Fibroblast of skin of back (primary cell): ENCODE measurements at regions not wholly inside any gene's neighbourhood (a gene's known extent, or its start where the extent isn't known, plus 50 kb on each side); places are given as distances from the start of the nearest gene placed in this dataset.
"Not testable (repeated sequence)": the region's sequence is repeated elsewhere in the genome, so short reads cannot be mapped to it uniquely, and the experiment has no call there.

ENCODE experiments used
- DNase-seq: peaks from one replicate; pipeline ENCODE4 v3.0.0-alpha.2; 2013

DNA sequence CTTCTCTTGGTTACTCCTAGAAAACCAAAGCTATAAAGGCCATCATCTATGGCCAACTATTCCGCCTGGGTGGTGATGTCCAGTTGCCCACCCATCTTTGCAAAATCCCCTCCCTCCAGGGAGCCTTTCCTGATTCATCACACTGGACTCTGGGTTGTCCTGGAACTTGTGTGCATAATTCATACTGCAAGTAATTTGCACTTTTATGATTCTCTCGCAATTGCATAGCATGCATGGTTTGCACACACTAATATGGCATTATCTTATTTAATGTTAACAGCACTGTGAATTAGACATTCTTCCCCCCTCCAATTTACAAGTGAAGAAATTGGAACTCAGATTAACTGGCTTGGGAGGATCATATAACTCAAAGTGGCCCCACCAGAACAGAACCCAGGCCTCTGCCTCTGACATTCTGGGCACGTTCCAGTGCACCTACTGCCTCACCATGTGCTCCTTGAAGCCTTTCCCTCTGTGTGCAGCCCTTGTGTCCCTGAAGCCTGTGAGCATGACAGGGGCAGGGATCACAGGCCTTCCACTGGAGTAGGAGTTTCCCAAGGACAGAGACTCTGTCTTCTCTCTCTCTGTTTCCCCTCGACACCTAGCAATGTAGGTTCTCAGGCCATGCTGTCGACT is 98.9 kb upstream of the IPO9 start:
- DNase-seq: no peak

DNA sequence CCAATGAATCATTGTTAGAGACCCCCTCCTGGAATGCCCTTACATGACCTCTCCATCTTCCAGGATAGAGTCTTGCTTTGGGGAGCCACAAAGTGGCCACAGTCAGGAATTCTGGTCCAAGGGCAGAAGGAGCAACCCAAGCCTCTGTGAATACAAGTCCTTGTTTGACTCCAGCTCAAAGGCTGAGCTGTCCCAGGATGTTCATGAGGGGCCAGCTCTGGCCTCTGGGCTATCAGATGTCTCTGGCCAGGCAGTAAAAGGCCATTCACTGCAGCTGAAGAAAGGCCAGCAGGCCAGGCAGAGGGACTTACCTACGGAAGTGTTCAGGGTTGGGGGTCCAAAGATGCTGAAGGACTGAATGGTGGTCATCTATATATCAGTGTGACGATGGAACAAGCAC is 98.3 kb upstream of the IPO9 start:
- DNase-seq: no peak

DNA sequence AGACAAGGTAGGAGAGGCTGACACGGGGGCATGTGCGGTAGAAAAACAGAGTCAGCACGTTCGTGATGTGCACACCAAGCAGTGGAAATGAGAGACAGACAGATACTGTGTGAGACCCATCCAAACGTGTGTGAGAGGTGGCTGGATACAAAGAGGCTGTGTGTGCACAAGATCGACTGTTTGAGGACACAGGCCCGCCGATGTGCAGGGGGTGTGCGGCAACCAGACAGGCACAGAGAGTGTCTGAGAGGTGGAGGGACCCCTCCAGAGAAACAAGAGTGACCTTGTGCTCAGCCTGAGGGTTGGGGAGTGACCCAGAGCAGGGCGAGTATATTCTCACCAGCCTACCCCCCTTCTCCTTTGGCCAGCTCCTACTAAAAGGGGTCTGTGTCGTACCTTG is 97.8 kb upstream of the IPO9 start:
- no peak for DNase-seq

DNA sequence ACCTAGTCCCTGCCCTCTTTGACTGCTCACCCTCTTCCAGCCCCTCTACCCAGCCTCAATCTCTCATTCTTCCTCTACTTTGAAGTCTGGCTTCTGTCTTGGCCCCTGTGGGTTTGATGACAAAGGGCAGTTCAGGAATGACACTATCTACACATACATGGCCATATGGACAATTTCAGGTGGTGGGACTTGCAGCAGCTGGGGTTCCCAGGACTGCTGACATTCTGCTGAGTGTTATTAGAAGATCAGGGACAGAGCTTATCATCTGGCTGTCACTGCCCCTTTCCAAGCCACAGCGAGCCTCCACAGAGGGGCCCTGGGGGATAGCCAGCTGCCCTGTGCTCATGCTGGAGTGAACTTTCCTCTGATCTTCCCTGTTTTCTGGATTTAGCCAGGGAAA is 97.4 kb upstream of the IPO9 start:
- no peak for DNase-seq

DNA sequence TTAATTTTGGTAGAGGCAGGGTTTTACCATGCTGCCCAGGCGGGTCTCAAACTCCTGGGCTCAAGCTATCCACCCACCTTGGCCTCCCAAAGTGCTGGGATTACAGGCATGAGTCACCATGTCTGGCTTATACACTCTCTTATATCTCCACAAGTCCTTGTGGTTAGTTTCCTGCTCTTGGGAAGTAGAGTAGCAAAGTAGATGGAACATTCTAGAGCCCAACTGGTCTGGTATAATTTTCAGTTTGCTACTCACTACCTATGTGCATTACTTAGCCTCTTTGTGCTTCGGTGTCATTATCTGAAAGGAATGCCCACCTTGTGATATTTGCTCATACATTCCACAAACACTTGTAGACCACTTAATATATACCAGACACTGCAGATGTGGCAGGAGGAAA is 96.6 kb upstream of the IPO9 start:
- peak; percentile 69 for DNase-seq

DNA sequence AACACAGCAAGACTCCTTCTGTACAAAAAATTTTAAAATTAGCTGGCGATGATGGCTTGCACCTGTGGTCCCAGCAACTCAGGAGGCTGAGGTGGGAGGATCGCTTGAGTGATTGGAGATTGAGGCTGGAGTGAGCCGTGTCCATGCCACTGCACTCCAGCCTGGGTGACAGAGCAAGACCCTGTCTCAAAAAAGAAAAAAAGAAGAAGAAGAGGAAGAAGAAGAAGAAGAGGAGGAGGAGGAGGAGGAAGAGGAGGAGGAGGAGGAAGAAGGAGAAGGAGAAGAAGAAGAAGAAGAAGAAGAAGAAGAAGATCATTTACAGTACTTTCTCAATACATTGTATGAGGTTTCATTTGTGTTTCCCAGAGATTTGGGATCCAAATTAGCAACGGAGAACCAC is 94.7 kb upstream of the IPO9 start:
- DNase-seq: not testable (repeated sequence)

DNA sequence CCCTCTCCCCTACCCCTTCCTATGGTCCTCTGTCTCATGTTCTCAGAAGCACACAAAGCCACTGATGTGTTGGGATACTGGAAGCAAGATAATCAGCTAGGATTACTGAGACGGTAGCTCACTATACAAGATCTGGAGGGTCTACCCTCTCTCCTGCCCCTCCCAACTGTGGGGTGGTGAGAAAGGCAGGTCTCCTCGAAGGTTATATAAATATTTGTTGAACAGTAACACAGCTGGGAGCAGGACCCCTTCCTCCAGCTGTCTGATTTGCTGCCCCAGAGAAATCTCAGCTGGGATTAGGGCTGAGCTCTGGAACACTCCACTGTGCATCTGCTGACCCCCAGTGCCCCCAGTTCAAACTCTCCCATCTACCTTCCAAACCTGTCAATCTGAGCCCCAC is 94.2 kb upstream of the IPO9 start:
- DNase-seq: no peak

DNA sequence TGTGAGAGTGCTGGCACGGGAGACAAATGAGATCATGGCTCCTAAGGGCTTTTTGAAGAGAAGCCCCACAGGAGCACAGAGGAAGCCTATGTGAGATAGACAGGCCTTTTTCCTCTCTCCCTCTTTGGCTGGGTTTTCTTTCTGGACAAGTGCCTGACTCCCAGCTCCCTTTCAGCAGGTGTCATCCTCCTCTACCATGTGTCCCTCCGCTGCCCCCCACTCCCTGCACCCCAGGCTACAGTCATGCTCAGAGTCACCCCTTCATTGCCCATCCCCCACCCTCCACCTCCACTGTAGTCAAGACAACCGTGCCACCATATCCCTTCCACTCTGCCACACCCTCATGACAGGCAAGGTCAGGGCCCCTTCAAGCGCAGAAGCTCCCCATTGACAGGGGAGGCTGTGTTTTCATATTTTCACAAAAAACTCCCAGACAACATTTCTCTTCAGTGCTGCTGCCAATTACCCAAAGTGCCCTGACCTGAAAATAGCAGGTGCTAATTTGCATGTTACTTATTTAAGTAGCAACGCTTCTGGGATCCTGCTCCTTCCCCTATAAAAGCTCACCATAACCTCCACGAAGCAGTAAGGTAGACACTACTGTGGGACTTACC is 92.1 kb upstream of the IPO9 start:
- no peak for DNase-seq

DNA sequence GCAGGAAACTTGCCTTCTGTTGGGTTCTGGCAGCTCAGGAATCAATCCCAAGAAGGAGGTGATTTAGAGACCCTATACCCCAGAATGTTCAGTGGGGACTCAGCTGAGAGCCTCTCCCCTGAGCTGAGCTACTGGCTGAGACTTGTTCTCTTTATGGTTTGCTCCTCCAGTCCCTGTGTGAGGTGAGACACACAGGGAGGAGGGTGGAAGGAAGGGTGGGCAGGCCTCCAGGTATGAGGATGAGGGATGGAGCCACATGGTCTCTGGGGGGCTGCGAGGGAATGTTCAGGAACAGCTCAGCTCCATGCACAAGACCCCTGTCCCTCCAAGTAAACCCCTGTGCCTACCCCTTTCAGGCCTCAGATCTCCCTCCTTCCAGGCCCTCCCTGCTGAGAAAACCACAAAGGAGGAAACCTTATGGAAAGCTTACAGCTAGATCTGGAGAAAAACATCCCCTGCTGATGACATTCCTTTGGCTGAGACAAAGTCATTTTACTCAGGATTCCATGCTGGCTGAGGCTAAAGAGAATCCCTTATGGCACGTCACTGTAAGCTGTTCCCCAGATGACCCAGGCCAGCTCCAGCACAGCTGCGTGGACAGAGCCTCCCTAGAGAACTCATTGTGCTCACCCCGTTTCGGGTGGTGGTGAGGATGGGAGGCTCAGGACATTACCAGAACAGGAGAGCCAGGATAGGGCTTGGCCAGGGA is 91.5 kb upstream of the IPO9 start:
- DNase-seq: peak; percentile 98

DNA sequence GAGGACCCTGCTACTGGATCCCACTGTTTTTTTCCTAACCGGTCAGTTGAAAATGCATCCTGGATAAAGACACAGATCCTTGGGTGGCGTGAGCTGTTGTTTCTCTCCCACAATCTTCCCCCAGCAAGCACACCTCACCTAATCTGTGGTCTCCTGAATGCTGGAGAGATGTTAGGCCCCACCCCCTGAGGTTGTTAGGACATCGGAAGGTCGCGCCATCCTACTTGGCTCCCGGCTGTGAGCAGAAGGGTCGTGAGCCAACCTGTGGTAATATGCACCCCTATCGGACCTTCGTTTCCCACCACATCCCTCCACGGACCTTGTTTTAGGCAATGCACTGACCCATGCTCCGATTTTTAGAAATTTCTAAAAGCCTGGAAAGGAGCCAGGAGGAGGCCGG is 89.9 kb upstream of the IPO9 start:
- no peak for DNase-seq

DNA sequence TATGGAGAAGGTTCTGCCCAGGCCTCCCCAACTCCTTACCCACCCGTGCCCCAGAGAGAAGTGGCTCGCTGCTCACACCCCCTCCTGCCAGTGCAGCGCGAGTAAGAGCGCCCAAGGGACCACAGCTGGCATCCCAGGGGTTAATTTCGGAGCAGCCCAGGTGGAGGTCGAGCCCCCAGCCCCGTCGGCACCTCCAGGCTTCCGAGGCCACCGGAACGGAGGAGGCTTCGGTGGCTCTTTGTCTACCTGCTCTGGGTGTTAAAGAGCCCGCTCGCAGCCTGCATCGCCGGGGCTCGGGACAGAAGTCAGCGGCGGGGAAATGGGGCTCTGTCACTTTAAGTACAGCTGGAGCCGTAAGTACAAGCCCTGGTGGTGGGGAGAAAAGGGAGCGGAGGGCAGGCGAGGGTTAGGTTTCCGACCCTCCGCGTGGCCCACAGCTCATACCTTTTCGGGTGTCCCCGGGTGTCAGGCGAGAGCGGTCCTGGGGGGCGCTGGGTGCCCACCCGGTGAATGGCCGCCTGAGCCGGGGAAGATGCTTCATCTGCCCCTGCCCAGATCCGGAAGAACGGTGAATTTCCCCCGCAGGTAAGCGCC is 89.4 kb upstream of the IPO9 start:
- peak; percentile 68 for DNase-seq

DNA sequence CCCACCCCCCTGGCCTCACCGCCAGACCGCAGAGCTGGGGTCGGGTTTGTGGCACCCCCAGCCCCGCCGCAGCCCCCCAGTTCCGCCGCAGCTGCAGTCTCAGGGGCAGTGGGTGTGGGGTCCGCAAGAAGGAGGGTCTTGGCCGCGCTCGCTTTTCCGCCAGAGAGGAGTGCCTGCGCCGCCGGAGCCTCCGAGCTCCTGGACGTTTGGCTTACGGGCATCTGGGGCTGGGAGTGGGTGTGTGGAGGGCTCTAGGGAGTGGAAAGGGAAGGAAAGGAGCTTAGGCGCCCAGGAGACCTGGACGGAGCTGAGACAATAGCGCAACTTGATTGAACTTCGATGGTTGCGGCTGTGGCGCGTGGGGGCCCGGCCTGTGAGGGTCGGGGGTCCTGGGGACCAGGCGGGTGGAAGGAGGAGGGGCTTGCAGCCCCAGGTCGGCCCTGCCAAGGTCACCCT is 88.8 kb upstream of the IPO9 start:
- DNase-seq: no peak

DNA sequence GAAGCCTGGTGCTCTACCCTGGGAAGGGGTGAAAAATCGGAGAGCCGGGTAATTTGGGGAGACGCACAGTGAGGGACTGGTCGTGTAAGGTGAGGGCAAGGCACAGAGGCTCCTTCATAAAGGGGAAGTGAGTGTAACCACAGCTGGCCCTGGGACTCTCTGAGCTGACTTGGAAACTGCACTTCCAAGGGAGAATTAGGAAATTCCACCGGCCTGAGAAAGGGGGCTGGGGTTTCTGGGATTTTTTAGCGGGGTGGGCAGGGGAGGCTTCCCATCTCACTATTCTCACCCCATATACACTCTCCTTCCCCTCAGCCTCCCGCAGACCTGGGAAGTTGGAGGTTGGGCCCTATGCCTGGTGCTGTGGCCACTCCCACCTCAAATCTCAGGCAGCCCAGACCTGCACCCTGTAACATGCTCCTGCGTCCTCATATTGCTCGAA is 88.3 kb upstream of the IPO9 start:
- peak; percentile 61 for DNase-seq

DNA sequence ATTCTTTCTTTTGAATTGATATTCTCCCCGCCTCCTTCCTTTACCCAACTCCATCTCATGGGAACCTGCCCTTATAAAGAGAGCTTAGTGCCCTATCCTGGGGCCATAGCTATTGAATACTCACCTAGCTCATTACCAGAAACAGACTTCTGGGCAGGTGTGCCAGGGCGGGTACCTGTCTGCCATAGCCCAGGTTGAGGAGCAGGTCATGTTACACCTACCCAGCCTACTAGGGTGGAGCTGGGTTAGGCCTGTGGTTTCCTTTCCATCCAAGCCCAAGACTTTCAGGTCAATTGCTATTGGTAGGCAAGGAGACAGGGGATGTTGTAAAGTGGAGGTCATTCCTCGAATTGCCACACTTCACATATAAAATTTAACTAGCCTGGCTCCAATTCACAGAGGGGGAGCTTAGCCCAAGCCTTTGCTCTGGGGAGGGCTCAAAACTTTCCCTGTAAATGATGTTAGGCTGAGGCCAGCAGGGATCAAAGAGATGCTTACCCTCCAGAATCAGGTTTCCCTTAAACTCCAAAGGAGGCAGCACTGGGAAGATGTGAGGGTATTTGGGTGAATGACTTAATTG is 87.1 kb upstream of the IPO9 start:
- no peak for DNase-seq

DNA sequence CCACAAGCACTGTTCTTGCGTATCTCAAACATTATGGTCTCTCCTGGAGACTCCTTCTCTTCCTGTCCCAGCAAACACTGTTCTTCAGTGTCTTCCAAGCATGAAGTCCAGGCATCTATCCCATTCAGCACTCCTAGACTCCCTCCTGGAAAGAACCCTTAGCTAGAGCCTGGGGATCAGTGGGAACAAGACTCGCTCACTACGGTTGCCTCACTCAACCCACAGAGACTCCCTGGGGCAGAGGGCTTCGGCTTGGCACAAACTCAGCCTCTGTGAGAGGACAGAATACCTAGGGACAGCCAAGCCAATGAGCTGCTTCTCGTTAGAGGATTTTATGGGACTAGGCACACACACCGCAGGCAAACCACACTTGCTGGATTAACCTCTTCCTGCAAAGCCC is 86.5 kb upstream of the IPO9 start:
- peak; percentile 71 for DNase-seq

DNA sequence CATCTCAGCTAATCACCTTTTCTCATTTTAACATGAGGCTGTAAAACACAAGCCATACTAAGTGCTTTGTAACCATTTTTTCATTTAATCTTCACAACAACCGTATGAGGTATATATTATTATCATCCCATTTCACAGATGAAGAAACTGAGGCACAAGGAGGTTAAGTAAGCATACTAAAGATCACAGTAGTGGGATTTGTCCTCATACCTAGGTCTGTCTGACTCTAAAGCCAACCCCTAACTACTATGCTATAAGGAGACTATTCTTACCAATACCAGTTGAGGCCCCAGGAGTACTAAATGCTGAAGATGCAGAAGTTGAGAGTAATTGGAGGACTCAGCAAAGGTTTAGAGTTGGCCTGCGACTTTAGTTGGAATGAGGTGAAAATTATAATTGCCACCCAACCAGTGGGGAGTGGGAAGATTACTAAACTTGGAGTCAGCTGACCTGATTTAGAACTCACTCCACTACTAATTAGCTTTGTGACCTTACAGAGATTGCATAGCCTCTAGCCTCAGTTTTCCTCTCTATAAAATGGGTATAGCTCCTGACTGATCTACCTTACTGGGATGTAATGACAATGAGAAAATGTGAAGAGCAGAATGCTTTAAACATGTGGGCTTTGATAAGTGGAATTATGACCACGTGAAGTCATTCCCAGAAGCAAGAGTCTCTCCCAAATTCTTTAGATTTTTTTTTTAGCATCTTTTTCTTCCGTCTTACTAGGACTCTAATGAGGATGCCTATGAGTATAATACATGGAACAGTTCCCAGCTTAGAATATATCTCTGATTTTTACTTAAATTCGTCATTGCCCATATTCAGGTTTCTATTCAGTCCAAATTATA is 85.8 kb upstream of the IPO9 start:
- peak; percentile 76 for DNase-seq

DNA sequence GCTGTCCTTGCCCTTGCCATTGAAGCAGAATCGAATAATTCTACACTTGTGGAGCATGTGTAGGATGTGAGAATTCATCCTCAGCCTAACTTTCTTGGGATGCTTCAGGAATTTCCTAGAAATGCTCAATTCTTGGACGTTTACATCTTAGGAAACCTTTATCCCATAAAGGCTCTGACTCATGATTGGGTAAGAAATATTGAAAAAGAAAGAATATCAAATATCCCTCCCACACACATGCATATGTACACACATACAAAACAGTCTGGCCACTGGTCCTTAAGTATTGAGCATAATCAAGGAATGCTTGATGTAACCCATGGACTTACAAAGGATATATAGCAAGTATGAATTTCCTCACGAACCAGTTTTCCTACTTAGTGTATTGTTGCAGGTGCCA is 83.9 kb upstream of the IPO9 start:
- peak; percentile 76 for DNase-seq

DNA sequence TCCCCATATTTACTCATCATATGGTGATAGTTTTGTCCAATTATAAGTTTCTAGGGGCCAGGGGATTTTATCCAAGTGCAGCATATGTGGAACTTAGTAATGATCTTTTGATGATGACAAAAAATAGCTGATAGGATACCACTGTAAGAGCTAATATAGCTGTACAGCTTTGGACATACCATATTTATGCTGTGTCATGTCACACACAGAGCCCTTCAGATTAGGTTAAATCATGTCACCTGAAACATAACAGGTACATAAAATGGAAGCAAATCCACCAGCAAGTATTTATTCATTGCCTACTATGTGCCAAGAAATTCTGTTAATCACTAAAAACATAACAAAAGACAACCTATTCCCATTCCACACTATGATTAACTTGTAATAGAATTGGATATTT is 82.8 kb upstream of the IPO9 start:
- no peak for DNase-seq

DNA sequence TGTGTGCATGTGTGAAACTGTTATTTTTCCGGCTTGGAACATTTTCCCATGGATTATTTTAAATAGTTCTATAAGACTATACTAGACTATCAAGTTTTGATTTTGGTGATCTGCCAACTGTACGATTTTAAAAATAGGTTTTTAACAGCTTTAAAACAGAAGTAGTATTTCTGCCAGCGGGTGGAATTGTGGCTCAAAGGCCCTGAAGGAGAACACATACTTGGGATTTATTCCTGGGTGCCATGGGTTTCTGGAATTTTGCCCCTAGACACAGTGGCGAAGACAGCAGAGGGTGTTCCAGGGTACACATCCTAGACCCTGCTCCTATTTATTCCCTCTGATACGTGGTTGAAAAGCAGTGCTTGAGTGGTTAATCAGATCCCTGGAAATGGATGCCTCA is 81.7 kb upstream of the IPO9 start:
- no peak for DNase-seq

DNA sequence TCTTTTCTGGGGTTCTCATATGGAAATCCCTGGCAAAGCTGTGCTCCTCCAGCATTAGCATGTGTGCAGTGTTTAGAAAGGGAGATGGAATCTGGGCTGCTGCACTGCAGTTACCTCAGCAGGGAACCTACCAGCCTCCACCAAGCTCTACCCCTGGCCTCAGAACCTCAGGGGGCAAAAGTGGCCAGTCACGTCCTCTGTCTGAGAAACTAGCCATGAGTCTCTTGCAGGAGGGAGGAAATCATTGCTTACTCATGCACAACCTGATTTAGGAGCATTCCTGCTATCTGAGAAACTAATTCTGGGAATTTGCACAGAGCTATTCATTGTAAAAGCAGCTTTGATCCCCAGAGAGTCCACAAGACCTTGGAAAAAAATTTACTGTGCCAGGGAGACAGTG is 80.6 kb upstream of the IPO9 start:
- DNase-seq: peak; percentile 99

DNA sequence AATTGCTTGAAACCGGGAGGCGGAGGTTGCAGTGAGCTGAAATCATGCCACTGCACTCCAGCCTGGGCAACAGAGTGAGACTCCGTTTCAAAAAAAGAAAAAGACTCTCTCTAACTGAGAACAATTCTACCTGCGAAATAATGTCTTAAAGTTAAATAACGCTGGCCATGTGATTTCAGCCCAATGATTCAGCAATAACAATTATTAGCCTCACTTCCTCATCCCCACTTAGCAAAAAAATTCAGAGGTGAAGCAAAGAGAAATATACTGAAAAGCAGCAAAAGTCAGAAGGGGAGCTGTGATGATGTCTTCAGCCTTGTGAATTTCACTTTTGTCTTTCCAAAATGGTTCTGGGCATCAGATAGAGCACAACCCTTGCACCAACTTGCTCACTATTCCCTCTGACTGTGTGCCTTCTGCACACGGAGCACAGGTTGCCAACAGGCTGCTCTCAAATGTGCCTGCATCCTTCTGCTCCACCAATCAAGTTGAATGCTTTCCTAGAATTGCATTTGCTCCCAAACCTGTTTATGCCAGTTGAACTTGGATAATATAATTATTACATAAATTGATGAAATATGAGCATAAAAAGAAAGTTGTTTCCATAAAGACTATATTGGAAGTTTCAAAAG is 79.8 kb upstream of the IPO9 start:
- DNase-seq: no peak

DNA sequence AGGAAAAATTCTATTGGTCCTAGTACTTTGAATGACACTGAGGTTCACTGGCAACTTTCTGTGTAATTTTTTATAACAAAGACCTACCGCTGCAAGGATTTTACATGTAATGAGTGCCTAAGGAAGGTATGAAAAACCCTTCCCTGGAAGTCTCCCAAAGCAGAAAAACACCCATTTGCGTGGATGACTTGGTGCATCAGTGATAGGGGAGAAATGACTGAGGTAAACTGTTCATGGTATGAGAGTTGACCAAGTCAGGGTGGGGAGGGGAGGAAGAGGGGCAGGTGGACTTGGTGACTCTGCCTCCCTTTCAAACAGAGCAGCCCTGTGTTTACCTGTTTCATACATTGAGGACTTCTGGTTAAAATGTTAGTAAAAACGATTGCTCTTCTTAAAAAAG is 78.8 kb upstream of the IPO9 start:
- DNase-seq: no peak
